ELF-1 (cell line): ENCODE measurements at regions not wholly inside any gene's neighbourhood (a gene's known extent, or its start where the extent isn't known, plus 50 kb on each side); places are given as distances from the start of the nearest gene placed in this dataset.

ENCODE experiments used
- DNase-seq: peaks from one replicate; pipeline ENCODE4 v3.0.0-alpha.2; 2016; ENCODE audit warnings: low read depth, low spot score

GRCh38 chr15:95996494-95996893 lies 334.0 kb upstream of the NR2F2 start:
- no peak for DNase-seq

DNA sequence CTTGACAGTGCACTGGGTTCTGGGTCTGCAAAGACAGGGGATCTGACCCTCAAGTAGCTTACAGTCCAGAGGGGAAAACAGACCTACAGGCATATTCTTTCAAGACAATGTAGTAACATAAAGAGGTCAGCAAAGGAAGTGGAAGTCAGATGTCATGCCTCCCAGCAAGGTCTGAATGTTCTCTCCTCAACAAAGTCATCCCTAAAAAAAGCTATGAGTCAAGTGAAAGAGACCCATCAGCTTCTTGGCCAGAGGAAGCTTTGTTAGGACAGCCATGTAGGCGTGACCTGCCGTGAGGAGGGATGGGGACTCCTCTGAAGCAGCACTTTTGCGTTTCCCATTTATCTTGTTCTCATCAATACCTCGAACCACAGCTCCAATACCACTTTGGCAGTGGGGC lies 331.6 kb upstream of the NR2F2 start:
- DNase-seq: no peak

DNA sequence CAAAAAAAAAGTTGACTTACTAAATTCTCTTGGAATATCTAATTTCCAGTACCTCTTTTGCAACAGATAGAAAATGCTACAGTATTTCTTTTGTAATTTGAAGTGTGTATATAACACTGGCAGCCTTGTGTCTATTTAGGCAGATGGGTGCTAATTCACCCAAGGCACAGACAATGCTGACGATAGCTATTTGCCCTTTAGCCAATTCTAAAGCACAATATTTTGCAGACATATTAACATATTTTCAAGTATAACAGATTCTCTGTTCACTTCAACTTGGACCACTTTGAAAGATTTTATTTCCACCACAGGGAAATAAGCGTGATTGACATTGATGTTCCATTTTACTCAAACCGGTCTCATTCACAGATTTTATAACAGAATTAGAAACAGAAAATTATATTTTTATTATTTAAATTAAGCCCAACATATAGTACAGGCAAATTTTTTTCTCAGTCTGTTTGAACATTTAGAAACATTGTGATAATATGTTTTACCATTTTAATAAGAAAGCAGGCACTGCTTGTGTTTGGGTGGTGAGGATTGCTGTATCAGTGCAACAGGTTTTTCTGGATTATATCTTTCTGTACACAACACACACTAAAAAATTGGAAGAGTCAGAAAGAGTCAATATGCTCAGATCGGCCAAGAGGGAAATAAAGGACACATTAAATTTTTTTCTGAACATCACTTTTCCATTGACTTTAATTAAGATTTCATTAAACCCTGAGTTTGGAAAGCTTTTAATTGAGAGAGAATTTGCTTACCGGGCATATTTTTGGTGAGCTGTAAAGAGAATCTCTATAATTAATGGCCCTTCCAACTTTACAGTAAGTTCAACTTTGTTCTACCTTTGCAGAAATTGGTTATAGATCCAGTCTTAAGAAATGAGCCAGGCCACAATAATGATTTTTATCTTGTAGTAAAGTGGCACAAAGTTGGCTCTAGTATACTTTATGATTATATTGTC lies 327.3 kb upstream of the NR2F2 start:
- DNase-seq: no peak

GRCh38 chr15:96005906-96006305 lies 324.6 kb upstream of the NR2F2 start:
- DNase-seq: no peak

DNA sequence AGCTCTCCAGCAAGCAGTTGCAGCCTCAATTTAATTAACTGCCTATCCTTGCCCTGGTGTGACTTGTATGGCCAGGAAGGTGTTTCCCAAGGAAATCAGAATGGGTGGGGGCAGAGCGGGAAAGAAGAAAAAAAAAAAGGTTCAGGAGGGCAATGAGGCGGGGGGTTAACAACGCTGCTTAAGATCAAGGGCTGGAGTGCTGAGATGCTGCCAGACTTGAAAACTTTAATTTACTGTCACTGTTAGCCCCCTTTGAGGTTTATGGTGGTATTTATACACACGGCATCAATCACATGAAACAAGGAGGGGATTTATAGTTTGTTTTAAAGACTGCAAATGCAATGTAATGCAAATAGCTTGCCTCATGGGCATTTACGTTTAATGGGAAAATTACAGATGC lies 319.4 kb upstream of the NR2F2 start:
- no peak for DNase-seq

- DNase-seq: no peak
Measured at GRCh38 chr15:96014939-96015338, 315.6 kb upstream of the NR2F2 start.

- no peak for DNase-seq
Measured at GRCh38 chr15:96019114-96019513, 311.4 kb upstream of the NR2F2 start.

DNA sequence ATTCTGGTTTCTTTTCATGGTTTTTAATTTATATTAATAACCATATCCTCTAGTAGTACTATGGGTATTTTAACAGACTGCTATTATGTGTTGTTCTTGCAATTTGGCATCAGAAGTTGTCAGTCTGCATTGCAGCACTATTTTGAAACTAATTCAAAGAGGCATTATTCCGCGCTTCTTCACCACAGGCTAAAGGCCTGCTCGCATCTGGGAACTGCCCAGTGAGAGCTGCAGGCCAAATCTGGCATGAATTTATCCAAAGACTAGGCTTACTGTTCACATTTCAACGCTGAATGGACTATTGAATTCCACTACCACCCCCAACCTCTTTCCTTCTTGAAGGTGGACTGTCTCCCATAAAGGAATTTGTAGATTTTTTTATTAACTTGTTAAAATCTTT lies 310.4 kb upstream of the NR2F2 start:
- DNase-seq: no peak

DNA sequence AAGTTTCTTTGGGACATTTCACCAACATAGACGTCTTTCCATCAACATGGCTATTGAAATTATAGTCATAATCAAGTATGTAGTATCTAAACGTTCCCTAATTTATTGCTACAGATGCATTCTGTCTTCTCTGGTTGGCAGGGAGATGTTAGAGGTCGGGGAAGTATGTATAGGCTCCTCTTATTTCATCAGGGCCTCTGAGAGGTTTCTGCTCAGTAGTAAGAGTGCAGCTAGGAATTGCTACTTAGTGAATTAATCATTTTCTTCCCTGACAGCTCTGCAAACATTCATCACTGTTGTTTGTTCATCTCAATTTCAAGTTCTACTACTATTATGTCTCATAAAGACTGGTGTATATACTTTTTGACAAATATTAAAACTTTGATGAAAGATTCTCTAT lies 309.7 kb upstream of the NR2F2 start:
- DNase-seq: no peak

DNA sequence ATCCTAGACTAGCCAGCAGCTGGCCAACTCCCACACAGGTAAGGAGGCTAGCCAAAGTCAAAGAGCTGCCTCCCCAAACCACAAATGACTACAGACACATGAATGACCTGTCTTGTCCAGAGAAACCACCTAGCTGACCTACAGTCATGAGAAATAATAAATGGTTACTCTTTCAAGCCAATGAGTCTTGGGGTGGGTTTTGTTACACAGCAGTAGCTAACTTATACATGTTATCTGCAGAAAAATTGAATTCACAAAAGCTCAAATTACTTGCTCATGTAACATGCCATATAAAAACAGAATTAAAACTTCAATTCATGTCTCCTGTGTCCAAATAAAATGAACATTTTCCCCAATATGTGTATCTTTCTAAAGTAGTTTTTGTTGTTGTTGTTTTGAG lies 307.4 kb upstream of the NR2F2 start:
- DNase-seq: no peak

DNA sequence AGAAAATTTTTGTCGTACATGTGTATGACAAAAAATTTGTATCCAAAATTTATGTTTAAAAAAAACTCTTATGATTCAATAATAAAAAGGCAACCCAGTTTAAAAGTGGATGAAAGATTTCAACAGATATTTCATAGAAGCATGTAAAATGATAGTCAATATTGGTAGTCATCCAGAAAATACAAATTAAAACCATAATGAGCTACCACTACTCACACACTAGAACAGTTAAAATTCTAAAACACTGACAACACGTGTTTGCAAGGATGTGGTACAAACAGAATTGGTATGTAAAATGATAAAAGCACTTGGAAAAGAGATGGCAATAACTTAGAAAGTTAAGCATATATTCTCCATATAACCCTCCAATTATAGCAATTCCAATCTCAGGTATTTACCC lies 303.0 kb upstream of the NR2F2 start:
- no peak for DNase-seq

GRCh38 chr15:96028620-96029019 lies 301.9 kb upstream of the NR2F2 start:
- no peak for DNase-seq

DNA sequence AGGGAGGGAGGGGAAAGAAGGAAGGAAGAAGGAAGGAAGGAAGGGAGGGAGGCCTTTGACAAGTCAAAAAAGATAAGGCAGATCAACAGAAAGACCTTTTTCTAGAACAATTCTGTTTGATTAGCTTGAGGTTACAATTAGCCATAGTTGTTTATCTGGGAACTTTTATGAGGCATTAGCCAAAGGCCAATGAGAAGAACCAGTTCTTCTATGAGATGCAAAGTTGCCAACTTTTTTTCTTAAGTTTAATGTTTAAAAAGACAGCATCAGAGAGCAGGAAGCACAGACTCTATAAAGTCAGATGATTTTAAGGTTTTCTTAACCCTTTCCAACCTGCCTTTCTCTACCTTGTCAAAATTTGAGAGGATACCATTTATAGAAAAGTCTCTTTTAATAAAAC lies 301.3 kb upstream of the NR2F2 start:
- DNase-seq: no peak

GRCh38 chr15:96031426-96032110 lies 298.9 kb upstream of the NR2F2 start:
- DNase-seq: no peak

GRCh38 chr15:96035091-96035490 lies 295.4 kb upstream of the NR2F2 start:
- no peak for DNase-seq

GRCh38 chr15:96035635-96036034 lies 294.9 kb upstream of the NR2F2 start:
- DNase-seq: no peak

DNA sequence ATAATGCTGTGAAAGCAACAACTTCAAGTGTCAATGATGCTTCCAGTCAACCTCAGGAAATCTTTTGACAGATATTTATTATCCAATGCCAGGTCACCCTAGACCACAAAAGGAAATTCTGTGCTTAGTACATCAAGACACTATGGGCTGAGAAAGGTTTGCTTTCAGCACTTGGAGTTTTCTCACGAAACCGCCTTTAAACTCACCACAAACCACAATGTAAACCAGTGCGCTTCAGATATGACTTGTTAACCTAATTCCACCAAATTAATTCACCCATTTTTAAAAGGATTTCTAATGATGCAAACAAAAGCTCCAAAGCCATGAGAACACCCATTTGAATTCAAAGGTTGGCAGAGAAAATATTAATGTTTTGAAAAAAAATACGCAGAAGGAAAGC lies 292.9 kb upstream of the NR2F2 start:
- DNase-seq: no peak

GRCh38 chr15:96038131-96038530 lies 292.4 kb upstream of the NR2F2 start:
- DNase-seq: no peak

GRCh38 chr15:96038650-96039049 lies 291.9 kb upstream of the NR2F2 start:
- DNase-seq: no peak

GRCh38 chr15:96041982-96042733 lies 288.3 kb upstream of the NR2F2 start:
- DNase-seq: no peak

DNA sequence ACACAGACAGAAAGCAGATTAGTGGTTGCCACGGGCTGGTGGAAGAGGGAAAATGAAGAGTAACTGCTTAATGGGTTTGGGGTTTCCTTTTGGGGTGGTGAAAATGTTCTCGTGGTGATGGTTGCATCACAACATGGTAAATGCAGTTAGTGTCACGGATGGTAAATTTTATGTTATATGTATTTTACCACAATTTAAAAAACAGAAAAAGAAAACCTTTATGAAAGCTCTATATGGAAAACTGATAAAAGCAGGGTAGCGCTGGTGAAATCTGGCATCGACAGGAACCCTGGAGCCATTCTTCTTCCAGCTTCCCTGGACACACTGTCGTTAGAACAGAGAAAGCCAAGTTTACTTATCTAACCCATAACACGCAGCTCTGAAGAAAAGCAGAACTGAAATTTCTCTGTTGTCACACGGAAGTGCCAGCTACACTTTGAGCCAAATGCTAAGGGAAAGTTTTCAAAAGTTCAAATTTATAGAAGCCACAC lies 287.7 kb upstream of the NR2F2 start:
- DNase-seq: no peak

- no peak for DNase-seq
Measured at GRCh38 chr15:96043591-96044171, 286.8 kb upstream of the NR2F2 start.
